Tibial artery (tissue), 4 donors: ENCODE measurements at regions not wholly inside any gene's neighbourhood (a gene's known extent, or its start where the extent isn't known, plus 50 kb on each side); places are given as distances from the start of the nearest gene placed in this dataset.
"Not testable (repeated sequence)": the region's sequence is repeated elsewhere in the genome, so short reads cannot be mapped to it uniquely, and the experiment has no call there.

ENCODE experiments used
- DNase-seq, 2 donors: peaks; one replicate each; pipeline ENCODE4 v3.0.0-alpha.2; 2019
- H3K27ac ChIP-seq, 2 donors: fragments of 200-600 bp; sonication (generic) in 1 of 2; 1 replicate in 1 of 2; 2 replicates in 1 of 2; pipeline ENCODE4 v1.5.1; 2018 to 2019; ENCODE audit warnings: mild to moderate bottlenecking in 1 of 2
- H3K27me3 ChIP-seq, 2 donors: fragments of 200-600 bp; sonication (generic) in 1 of 2; one replicate each; pipeline versions ENCODE4 v1.5.1 to v1.6.0; 2016 to 2019
- H3K36me3 ChIP-seq, 3 donors: fragments of 200-600 bp; sonication (generic) in 2 of 3; one replicate each; pipeline ENCODE4 v1.5.1; 2016 to 2019; ENCODE audit warnings: mild to moderate bottlenecking in 2 of 3
- H3K4me1 ChIP-seq, 4 donors: fragments of 200-600 bp; sonication (generic) in 2 of 4; 1 replicate in 3 of 4; 2 replicates in 1 of 4; pipeline ENCODE4 v1.5.1; 2016 to 2019
- H3K4me3 ChIP-seq, 2 donors: fragments of 200-600 bp; sonication (generic) in 1 of 2; 1 replicate in 1 of 2; 2 replicates in 1 of 2; pipeline ENCODE4 v1.5.1; 2018 to 2019; ENCODE audit warnings: mild to moderate bottlenecking in 2 of 2
- H3K9me3 ChIP-seq, 3 donors: fragments of 200-600 bp; sonication (generic) in 1 of 3; one replicate each; pipeline ENCODE4 v1.5.1; 2016 to 2019
- CTCF ChIP-seq, 2 experiments: fragments of 200-600 bp in 1 of 2; fragments of 450-650 bp in 1 of 2; IDR thresholded peaks; one replicate each; pipeline ENCODE4 v1.5.1; 2017 to 2019; ENCODE audit warnings: antibody characterized with exemption in 2 of 2, mild to moderate bottlenecking in 1 of 2, moderate library complexity in 1 of 2
- intact Hi-C: fragments of 100-400 bp; cut with DNase I; formaldehyde crosslinking; loops from one replicate; pipeline ENCODE4 v1.15.0; 2023; ENCODE audit warnings: low total_unique reads

GRCh38 chr16:88331989-88332920, 50.5 kb upstream of the ZNF469 start:
- intact Hi-C loops, result no loop called here
- no peak for TF ChIP-seq CTCF (IDR thresholded peaks at IDR 0.05)
- H3K4me3 ChIP-seq, result no peak overlapping the region
- H3K4me1 ChIP-seq, result peaks cover 8 to 22% (median 16%) of the 10 kb centered on the region in 4 donors
- H3K36me3 ChIP-seq, result no peaks in the 10 kb centered on the region
- H3K9me3 ChIP-seq, result no peaks in the 10 kb centered on the region
- DNase-seq, result peak; percentile 89 to 94
- no peaks in the 10 kb centered on the region for H3K27me3 ChIP-seq
- H3K27ac ChIP-seq, result peak overlapping the region; percentile 46 to 70

- H3K27me3 ChIP-seq, H3K9me3 ChIP-seq, DNase-seq, H3K4me3 ChIP-seq, H3K36me3 ChIP-seq, intact Hi-C loops: not testable (repeated sequence)
- H3K27ac ChIP-seq, result peak overlapping the region; percentile 44 to 70
- H3K4me1 ChIP-seq, result peaks cover 8 to 22% (median 16%) of the 10 kb centered on the region in 4 donors
Observed at GRCh38 chr16:88332921-88333825, 49.6 kb upstream of the ZNF469 start.
